ENCODE measurements at regions not wholly inside any gene's neighbourhood (a gene's known extent, or its start where the extent isn't known, plus 50 kb on each side); places are given as distances from the start of the nearest gene placed in this dataset.

GRCh38 chr18:45540125-45540524 is 75.2 kb upstream of the SLC14A2 start:
- DNase-seq = no peak

GRCh38 chr18:45541421-45541820 is 73.9 kb upstream of the SLC14A2 start:
- H3K9me3 ChIP-seq = no peaks in the 10 kb centered on the region
- intact Hi-C loops (cut with DNase I) = no loop called here
- no peaks in the 10 kb centered on the region for H3K27me3 ChIP-seq
- DNase-seq (no peak), ATAC-seq (no peak)
- no peaks in the 10 kb centered on the region for H3K4me1 ChIP-seq
- TF ChIP-seq CTCF (IDR thresholded peaks at IDR 0.05) = no peak
- no peak overlapping the region for H3K4me3 ChIP-seq
- H3K27ac ChIP-seq = no peak overlapping the region
- no peaks in the 10 kb centered on the region for H3K36me3 ChIP-seq

More at GRCh38 chr18:45540125-45540524, 75.2 kb upstream of the SLC14A2 start:
- Histone ChIP-seq H3K9me3 (no peaks in the 10 kb centered on the region), H3K36me3 (no peaks in the 10 kb centered on the region), H3K4me1 (no peaks in the 10 kb centered on the region), H3K4me3 (no peak overlapping the region), H3K27ac (no peak overlapping the region), H3K27me3 (no peaks in the 10 kb centered on the region)
- peak; percentile 9 for ATAC-seq
- intact Hi-C loops (cut with DNase I) = no loop called here
- TF ChIP-seq CTCF (IDR thresholded peaks at IDR 0.05) = no peak

GRCh38 chr18:45542043-45542442 is 73.2 kb upstream of the SLC14A2 start:
- no peak for DNase-seq
- intact Hi-C loops (cut with DNase I) = no loop called here
- H3K4me3 ChIP-seq = no peak overlapping the region
- no peaks in the 10 kb centered on the region for H3K4me1 ChIP-seq
- ATAC-seq = no peak
- H3K27me3 ChIP-seq = no peaks in the 10 kb centered on the region
- H3K36me3 ChIP-seq = no peaks in the 10 kb centered on the region
- no peak for TF ChIP-seq CTCF (IDR thresholded peaks at IDR 0.05)
- H3K9me3 ChIP-seq = no peaks in the 10 kb centered on the region
- H3K27ac ChIP-seq = no peak overlapping the region

GRCh38 chr18:45547910-45548309 is 67.4 kb upstream of the SLC14A2 start:
- H3K4me1 ChIP-seq = no peaks in the 10 kb centered on the region
- no peaks in the 10 kb centered on the region for H3K36me3 ChIP-seq
- no peaks in the 10 kb centered on the region for H3K27me3 ChIP-seq
- no peak for TF ChIP-seq CTCF (IDR thresholded peaks at IDR 0.05)
- no peak overlapping the region for H3K4me3 ChIP-seq
- intact Hi-C loops (cut with DNase I) = no loop called here
- H3K9me3 ChIP-seq = no peaks in the 10 kb centered on the region
- no peak overlapping the region for H3K27ac ChIP-seq
- no peak for DNase-seq
- ATAC-seq = no peak

- Histone ChIP-seq H3K27me3 (no peaks in the 10 kb centered on the region), H3K4me1 (no peaks in the 10 kb centered on the region), H3K4me3 (no peak overlapping the region), H3K27ac (no peak overlapping the region), H3K36me3 (no peaks in the 10 kb centered on the region), H3K9me3 (no peaks in the 10 kb centered on the region)
- ATAC-seq (no peak), DNase-seq (no peak)
- no peak for TF ChIP-seq CTCF (IDR thresholded peaks at IDR 0.05)
- intact Hi-C loops (cut with DNase I) = no loop called here
Observed at GRCh38 chr18:45548614-45549013, 66.7 kb upstream of the SLC14A2 start.

GRCh38 chr18:45549290-45549689 is 66.0 kb upstream of the SLC14A2 start:
- no peaks in the 10 kb centered on the region for H3K9me3 ChIP-seq

More at GRCh38 chr18:45549290-45549689, 66.0 kb upstream of the SLC14A2 start:
- no peak for TF ChIP-seq CTCF (IDR thresholded peaks at IDR 0.05)
- ATAC-seq (no peak), DNase-seq (no peak)
- Histone ChIP-seq H3K4me1 (no peaks in the 10 kb centered on the region), H3K4me3 (no peak overlapping the region), H3K27me3 (no peaks in the 10 kb centered on the region), H3K36me3 (no peaks in the 10 kb centered on the region), H3K27ac (no peak overlapping the region)
- intact Hi-C loops (cut with DNase I) = no loop called here

All from upper lobe of right lung (tissue), 1 donor.